ENCODE measurements at regions not wholly inside any gene's neighbourhood (a gene's known extent, or its start where the extent isn't known, plus 50 kb on each side); places are given as distances from the start of the nearest gene placed in this dataset.

GRCh38 chr12:105822131-105823105 is 316.3 kb downstream of the NUAK1 start:
- Histone ChIP-seq H3K9me3 (ENCODE audit: control extremely low read depth in 1 of 5, control insufficient read depth in 4 of 5, insufficient read depth in 2 of 5, low read depth in 1 of 5, low read length in 4 of 5) (no peaks in the 10 kb centered on the region), H3K36me3 (ENCODE audit: control insufficient read depth in 4 of 4, insufficient read depth in 4 of 4, low read length in 3 of 4) (no peaks in the 10 kb centered on the region), H3K27me3 (replicated peaks in 2 of 5; ENCODE audit: control insufficient read depth in 4 of 5, insufficient read depth in 5 of 5, low read length in 4 of 5) (no peaks in the 10 kb centered on the region), H3K4me3 (ENCODE audit: control insufficient read depth in 1 of 7, extremely low read depth in 1 of 7, insufficient read depth in 4 of 7, low read depth in 2 of 7, low read length in 6 of 7) (no peak overlapping the region), H3K4me1 (ENCODE audit: control extremely low read depth in 1 of 4, control insufficient read depth in 4 of 4, insufficient read depth in 4 of 4, low read length in 3 of 4) (no peaks in the 10 kb centered on the region), H3K27ac (ENCODE audit: insufficient read depth in 1 of 2, low read depth in 1 of 2, low read length in 2 of 2, poor library complexity in 1 of 2, severe bottlenecking in 2 of 2) (no peak overlapping the region)
- WGBS (ENCODE audit: insufficient coverage): 53% methylated on average over 8 of the region's 11 CpGs
- POLR2A ChIA-PET: no interaction called here
- DNase-seq: peak in 1 of 3 donors; percentile 1
- CTCF ChIA-PET: no interaction called here

DNA sequence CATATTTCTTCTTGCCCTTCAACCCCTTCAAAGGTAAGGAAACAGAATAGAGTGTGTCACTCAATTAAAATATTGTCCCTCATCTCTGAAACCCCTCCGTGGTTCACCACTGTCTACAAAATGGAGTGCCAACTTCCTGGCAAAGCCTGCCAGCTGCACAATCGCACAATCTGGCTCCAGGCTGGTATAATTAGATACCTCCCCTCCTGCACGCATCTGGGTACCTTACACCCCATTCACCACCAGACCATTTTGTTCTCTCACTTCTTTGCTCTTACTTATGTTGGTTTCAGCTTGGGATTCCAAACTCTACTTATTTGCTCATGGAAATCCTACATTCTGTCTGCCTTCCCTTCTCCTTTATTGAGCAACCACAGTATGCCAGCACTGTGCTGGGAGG is 314.9 kb downstream of the NUAK1 start:
- no peaks in the 10 kb centered on the region for H3K36me3 ChIP-seq (ENCODE audit: control insufficient read depth in 4 of 4, insufficient read depth in 4 of 4, low read length in 3 of 4)
- DNase-seq: peak; percentile 1 to 38 (median 6)
- no peak overlapping the region for H3K4me3 ChIP-seq (ENCODE audit: control insufficient read depth in 1 of 7, extremely low read depth in 1 of 7, insufficient read depth in 4 of 7, low read depth in 2 of 7, low read length in 6 of 7)
- H3K4me1 ChIP-seq (ENCODE audit: control extremely low read depth in 1 of 4, control insufficient read depth in 4 of 4, insufficient read depth in 4 of 4, low read length in 3 of 4): no peaks in the 10 kb centered on the region
- ChIA-PET CTCF (no interaction called here), POLR2A (no interaction called here)
- H3K27ac ChIP-seq (ENCODE audit: insufficient read depth in 1 of 2, low read depth in 1 of 2, low read length in 2 of 2, poor library complexity in 1 of 2, severe bottlenecking in 2 of 2): no peak overlapping the region
- H3K9me3 ChIP-seq (ENCODE audit: control extremely low read depth in 1 of 5, control insufficient read depth in 4 of 5, insufficient read depth in 2 of 5, low read depth in 1 of 5, low read length in 4 of 5): no peaks in the 10 kb centered on the region
- WGBS (ENCODE audit: insufficient coverage): 12% methylated on average over 3 of the region's 3 CpGs
- no peaks in the 10 kb centered on the region for H3K27me3 ChIP-seq (replicated peaks in 2 of 5; ENCODE audit: control insufficient read depth in 4 of 5, insufficient read depth in 5 of 5, low read length in 4 of 5)

GRCh38 chr12:105825141-105825540 is 313.6 kb downstream of the NUAK1 start:
- Histone ChIP-seq H3K27ac (ENCODE audit: insufficient read depth in 1 of 2, low read depth in 1 of 2, low read length in 2 of 2, poor library complexity in 1 of 2, severe bottlenecking in 2 of 2) (no peak overlapping the region), H3K36me3 (ENCODE audit: control insufficient read depth in 4 of 4, insufficient read depth in 4 of 4, low read length in 3 of 4) (no peaks in the 10 kb centered on the region), H3K9me3 (ENCODE audit: control extremely low read depth in 1 of 5, control insufficient read depth in 4 of 5, insufficient read depth in 2 of 5, low read depth in 1 of 5, low read length in 4 of 5) (no peaks in the 10 kb centered on the region), H3K27me3 (replicated peaks in 2 of 5; ENCODE audit: control insufficient read depth in 4 of 5, insufficient read depth in 5 of 5, low read length in 4 of 5) (no peaks in the 10 kb centered on the region), H3K4me3 (ENCODE audit: control insufficient read depth in 1 of 7, extremely low read depth in 1 of 7, insufficient read depth in 4 of 7, low read depth in 2 of 7, low read length in 6 of 7) (no peak overlapping the region), H3K4me1 (ENCODE audit: control extremely low read depth in 1 of 4, control insufficient read depth in 4 of 4, insufficient read depth in 4 of 4, low read length in 3 of 4) (no peaks in the 10 kb centered on the region)
- ChIA-PET CTCF (no interaction called here), POLR2A (no interaction called here)
- 92% methylated on average over 4 of the region's 5 CpGs for WGBS (ENCODE audit: insufficient coverage)
- no peak for DNase-seq

- no CpG with 5 or more reads among the region's 3 CpGs for WGBS (ENCODE audit: insufficient coverage)
- ChIA-PET POLR2A (no interaction called here), CTCF (no interaction called here)
- no peaks in the 10 kb centered on the region for H3K27me3 ChIP-seq (replicated peaks in 2 of 5; ENCODE audit: control insufficient read depth in 4 of 5, insufficient read depth in 5 of 5, low read length in 4 of 5)
- no peaks in the 10 kb centered on the region for H3K9me3 ChIP-seq (ENCODE audit: control extremely low read depth in 1 of 5, control insufficient read depth in 4 of 5, insufficient read depth in 2 of 5, low read depth in 1 of 5, low read length in 4 of 5)
- no peak overlapping the region for H3K27ac ChIP-seq (ENCODE audit: insufficient read depth in 1 of 2, low read depth in 1 of 2, low read length in 2 of 2, poor library complexity in 1 of 2, severe bottlenecking in 2 of 2)
- no peak for DNase-seq
- H3K36me3 ChIP-seq (ENCODE audit: control insufficient read depth in 4 of 4, insufficient read depth in 4 of 4, low read length in 3 of 4): no peaks in the 10 kb centered on the region
- H3K4me1 ChIP-seq (ENCODE audit: control extremely low read depth in 1 of 4, control insufficient read depth in 4 of 4, insufficient read depth in 4 of 4, low read length in 3 of 4): peaks cover 0 to 3% (median 0%) of the 10 kb centered on the region in 4 experiments
- H3K4me3 ChIP-seq (ENCODE audit: control insufficient read depth in 1 of 7, extremely low read depth in 1 of 7, insufficient read depth in 4 of 7, low read depth in 2 of 7, low read length in 6 of 7): no peak overlapping the region
These were observed 307.4 kb downstream of the NUAK1 start for GRCh38 chr12:105831372-105831771.

DNA sequence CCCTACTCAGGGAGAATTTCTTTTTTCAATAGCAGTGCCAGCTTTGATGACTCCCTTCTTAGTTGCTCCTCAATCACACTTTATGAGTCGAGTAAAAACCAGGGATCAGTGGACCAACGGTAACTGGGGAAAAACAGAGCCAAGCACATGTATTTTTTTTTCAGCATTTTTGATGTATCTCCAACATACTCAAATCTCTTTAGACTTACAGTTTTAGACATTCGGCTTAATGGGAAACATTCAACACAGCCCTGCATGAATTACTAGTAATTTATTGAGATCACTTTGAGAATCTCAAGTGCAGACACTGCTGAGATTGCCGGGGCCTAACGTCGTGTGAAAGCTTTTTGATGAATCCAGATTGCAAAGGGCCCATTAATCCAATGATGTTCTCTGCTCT is 306.7 kb downstream of the NUAK1 start:
- Histone ChIP-seq H3K27ac (ENCODE audit: insufficient read depth in 1 of 2, low read depth in 1 of 2, low read length in 2 of 2, poor library complexity in 1 of 2, severe bottlenecking in 2 of 2) (no peak overlapping the region), H3K27me3 (replicated peaks in 2 of 5; ENCODE audit: control insufficient read depth in 4 of 5, insufficient read depth in 5 of 5, low read length in 4 of 5) (no peaks in the 10 kb centered on the region), H3K9me3 (ENCODE audit: control extremely low read depth in 1 of 5, control insufficient read depth in 4 of 5, insufficient read depth in 2 of 5, low read depth in 1 of 5, low read length in 4 of 5) (no peaks in the 10 kb centered on the region), H3K36me3 (ENCODE audit: control insufficient read depth in 4 of 4, insufficient read depth in 4 of 4, low read length in 3 of 4) (no peaks in the 10 kb centered on the region), H3K4me1 (ENCODE audit: control extremely low read depth in 1 of 4, control insufficient read depth in 4 of 4, insufficient read depth in 4 of 4, low read length in 3 of 4) (peaks cover 0 to 3% (median 0%) of the 10 kb centered on the region in 4 experiments), H3K4me3 (ENCODE audit: control insufficient read depth in 1 of 7, extremely low read depth in 1 of 7, insufficient read depth in 4 of 7, low read depth in 2 of 7, low read length in 6 of 7) (no peak overlapping the region)
- ChIA-PET POLR2A (no interaction called here), CTCF (no interaction called here)
- DNase-seq: no peak
- WGBS (ENCODE audit: insufficient coverage): 97% methylated on average over 6 of the region's 6 CpGs

GRCh38 chr12:105832806-105833205 is 305.9 kb downstream of the NUAK1 start:
- no peaks in the 10 kb centered on the region for H3K9me3 ChIP-seq (ENCODE audit: control extremely low read depth in 1 of 5, control insufficient read depth in 4 of 5, insufficient read depth in 2 of 5, low read depth in 1 of 5, low read length in 4 of 5)
- H3K36me3 ChIP-seq (ENCODE audit: control insufficient read depth in 4 of 4, insufficient read depth in 4 of 4, low read length in 3 of 4): no peaks in the 10 kb centered on the region
- H3K27me3 ChIP-seq (replicated peaks in 2 of 5; ENCODE audit: control insufficient read depth in 4 of 5, insufficient read depth in 5 of 5, low read length in 4 of 5): no peaks in the 10 kb centered on the region
- no peak overlapping the region for H3K4me3 ChIP-seq (ENCODE audit: control insufficient read depth in 1 of 7, extremely low read depth in 1 of 7, insufficient read depth in 4 of 7, low read depth in 2 of 7, low read length in 6 of 7)
- DNase-seq: no peak
- ChIA-PET CTCF (no interaction called here), POLR2A (no interaction called here)
- H3K4me1 ChIP-seq (ENCODE audit: control extremely low read depth in 1 of 4, control insufficient read depth in 4 of 4, insufficient read depth in 4 of 4, low read length in 3 of 4): peaks cover 0 to 3% (median 0%) of the 10 kb centered on the region in 4 experiments
- H3K27ac ChIP-seq (ENCODE audit: insufficient read depth in 1 of 2, low read depth in 1 of 2, low read length in 2 of 2, poor library complexity in 1 of 2, severe bottlenecking in 2 of 2): no peak overlapping the region
- WGBS (ENCODE audit: insufficient coverage): 92% methylated on average over 4 of the region's 4 CpGs

- peaks cover 0 to 3% (median 0%) of the 10 kb centered on the region in 4 experiments for H3K4me1 ChIP-seq (ENCODE audit: control extremely low read depth in 1 of 4, control insufficient read depth in 4 of 4, insufficient read depth in 4 of 4, low read length in 3 of 4)
- H3K4me3 ChIP-seq (ENCODE audit: control insufficient read depth in 1 of 7, extremely low read depth in 1 of 7, insufficient read depth in 4 of 7, low read depth in 2 of 7, low read length in 6 of 7): no peak overlapping the region
- DNase-seq: no peak
- no peaks in the 10 kb centered on the region for H3K9me3 ChIP-seq (ENCODE audit: control extremely low read depth in 1 of 5, control insufficient read depth in 4 of 5, insufficient read depth in 2 of 5, low read depth in 1 of 5, low read length in 4 of 5)
- ChIA-PET POLR2A (no interaction called here), CTCF (no interaction called here)
- H3K27me3 ChIP-seq (replicated peaks in 2 of 5; ENCODE audit: control insufficient read depth in 4 of 5, insufficient read depth in 5 of 5, low read length in 4 of 5): peaks cover 0 to 2% (median 0%) of the 10 kb centered on the region in 5 experiments
- no peaks in the 10 kb centered on the region for H3K36me3 ChIP-seq (ENCODE audit: control insufficient read depth in 4 of 4, insufficient read depth in 4 of 4, low read length in 3 of 4)
- WGBS (ENCODE audit: insufficient coverage): 100% methylated on average over 2 of the region's 2 CpGs
- H3K27ac ChIP-seq (ENCODE audit: insufficient read depth in 1 of 2, low read depth in 1 of 2, low read length in 2 of 2, poor library complexity in 1 of 2, severe bottlenecking in 2 of 2): no peak overlapping the region
These were observed 304.3 kb downstream of the NUAK1 start for GRCh38 chr12:105834496-105834895.
